ENCODE measurements at regions not wholly inside any gene's neighbourhood (a gene's known extent, or its start where the extent isn't known, plus 50 kb on each side); places are given as distances from the start of the nearest gene placed in this dataset.
A peak's percentile ranks its signal among the peaks of the same experiment; 100 is the strongest.

DNA sequence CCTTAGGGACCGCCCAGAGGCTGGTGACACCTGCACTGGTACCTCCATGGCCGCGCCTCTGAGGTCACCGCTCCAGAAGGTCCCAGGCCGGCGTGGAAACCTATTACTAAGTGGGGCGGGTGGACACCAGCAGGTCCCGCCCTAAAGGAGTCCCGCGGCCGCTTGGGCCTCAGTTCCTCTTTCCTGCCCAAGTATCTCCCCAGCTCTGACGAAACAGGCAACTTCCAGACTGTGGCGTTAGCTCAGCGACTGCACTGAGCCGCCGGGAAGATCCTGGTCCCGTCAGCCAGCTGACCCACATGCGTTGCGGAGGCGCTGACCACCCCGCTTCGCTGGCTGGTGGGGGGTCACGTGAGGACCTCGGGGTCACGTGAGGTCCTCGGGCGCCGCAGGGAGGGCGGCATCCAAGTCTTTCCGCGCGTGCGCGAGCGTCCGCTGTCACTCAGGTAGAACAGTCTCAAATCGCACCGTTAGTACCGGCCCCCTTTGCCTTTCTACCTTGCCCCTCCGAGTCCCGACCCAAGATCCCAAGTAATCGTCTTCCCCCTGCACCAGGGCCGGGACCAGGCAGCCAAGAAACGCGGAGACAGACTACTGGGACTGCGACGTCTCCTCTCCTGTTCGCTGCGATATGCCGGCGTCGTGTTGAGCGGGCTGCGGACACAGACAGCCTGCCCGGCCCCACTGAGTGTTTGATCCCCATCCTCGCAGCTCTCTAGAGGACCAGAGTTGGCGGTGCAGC, 53.7 kb upstream of the KDM4C start:
- H3K4me1 ChIP-seq: peaks cover 0 to 13% (median 5%) of the 10 kb centered on the region in 12 donors
- no peaks in the 10 kb centered on the region for H3K27me3 ChIP-seq
- DNase-seq (peak; percentile 78 to 95 (median 88)), ATAC-seq (peak; percentile 85 to 98 (median 97))
- H3K4me3 ChIP-seq: peak overlapping the region; percentile 55 to 83 (median 63)
- intact Hi-C loops (cut with DNase I): loop anchor here in 3 of 10 donors (1.0 to 10.0 kb wide), 3 partner anchors 23 to 53 kb away; partner anchors contain the start of gene KDM4C (in 3 of the 3)
- H3K36me3 ChIP-seq: no peaks in the 10 kb centered on the region
- H3K9me3 ChIP-seq: peaks cover 0 to 7% (median 0%) of the 10 kb centered on the region in 12 donors
- H3K27ac ChIP-seq: peak overlapping the region; percentile 19 to 90 (median 70)
- WGBS, 4 donors: 0 to 2% (median 1%) methylated on average over 36 to 57 of the region's 57 CpGs
- peak in 1 of 2 donors; percentile 53 for TF ChIP-seq POLR2A (IDR thresholded peaks at IDR 0.05)
- TF ChIP-seq, protein P1, sequence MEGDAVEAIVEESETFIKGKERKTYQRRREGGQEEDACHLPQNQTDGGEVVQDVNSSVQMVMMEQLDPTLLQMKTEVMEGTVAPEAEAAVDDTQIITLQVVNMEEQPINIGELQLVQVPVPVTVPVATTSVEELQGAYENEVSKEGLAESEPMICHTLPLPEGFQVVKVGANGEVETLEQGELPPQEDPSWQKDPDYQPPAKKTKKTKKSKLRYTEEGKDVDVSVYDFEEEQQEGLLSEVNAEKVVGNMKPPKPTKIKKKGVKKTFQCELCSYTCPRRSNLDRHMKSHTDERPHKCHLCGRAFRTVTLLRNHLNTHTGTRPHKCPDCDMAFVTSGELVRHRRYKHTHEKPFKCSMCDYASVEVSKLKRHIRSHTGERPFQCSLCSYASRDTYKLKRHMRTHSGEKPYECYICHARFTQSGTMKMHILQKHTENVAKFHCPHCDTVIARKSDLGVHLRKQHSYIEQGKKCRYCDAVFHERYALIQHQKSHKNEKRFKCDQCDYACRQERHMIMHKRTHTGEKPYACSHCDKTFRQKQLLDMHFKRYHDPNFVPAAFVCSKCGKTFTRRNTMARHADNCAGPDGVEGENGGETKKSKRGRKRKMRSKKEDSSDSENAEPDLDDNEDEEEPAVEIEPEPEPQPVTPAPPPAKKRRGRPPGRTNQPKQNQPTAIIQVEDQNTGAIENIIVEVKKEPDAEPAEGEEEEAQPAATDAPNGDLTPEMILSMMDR (IDR thresholded peaks at IDR 0.05): no peak

DNA sequence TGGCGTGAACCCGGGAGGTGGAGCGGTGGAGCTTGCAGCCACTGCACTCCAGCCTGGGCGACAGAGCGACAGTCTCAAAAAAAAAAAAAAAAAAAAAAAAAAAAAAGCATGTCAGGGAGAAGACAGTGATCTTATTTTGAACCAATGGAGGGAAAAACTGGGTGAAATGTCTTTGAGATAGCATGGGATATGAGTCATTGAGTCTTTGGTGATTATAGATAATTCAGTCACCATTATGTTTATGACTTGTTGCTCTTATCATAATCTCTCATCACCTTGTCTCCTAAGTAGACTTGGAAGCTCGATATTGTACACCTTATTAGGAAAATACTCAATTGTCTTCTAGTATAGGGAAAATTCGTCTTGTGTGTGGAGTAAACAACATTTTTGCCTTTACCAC, 55.1 kb upstream of the KDM4C start:
- DNase-seq: no peak
- intact Hi-C loops (cut with DNase I): loop anchor here in 2 of 10 donors (10.0 kb wide), 1 partner anchor 52 kb away; the partner anchor contains the start of gene KDM4C (in 2 of the 2)
- no peak for ATAC-seq
- Histone ChIP-seq H3K36me3 (no peaks in the 10 kb centered on the region), H3K4me1 (peaks cover 0 to 13% (median 5%) of the 10 kb centered on the region in 12 donors), H3K9me3 (no peaks in the 10 kb centered on the region), H3K4me3 (no peak overlapping the region), H3K27ac (no peak overlapping the region), H3K27me3 (no peaks in the 10 kb centered on the region)
- 90 to 95% (median 92%) methylated on average over 7 of the region's 7 CpGs for WGBS, 4 donors
- TF ChIP-seq POLR2A (IDR thresholded peaks at IDR 0.05): no peak
- TF ChIP-seq, protein P1 (IDR thresholded peaks at IDR 0.05): no peak

DNA sequence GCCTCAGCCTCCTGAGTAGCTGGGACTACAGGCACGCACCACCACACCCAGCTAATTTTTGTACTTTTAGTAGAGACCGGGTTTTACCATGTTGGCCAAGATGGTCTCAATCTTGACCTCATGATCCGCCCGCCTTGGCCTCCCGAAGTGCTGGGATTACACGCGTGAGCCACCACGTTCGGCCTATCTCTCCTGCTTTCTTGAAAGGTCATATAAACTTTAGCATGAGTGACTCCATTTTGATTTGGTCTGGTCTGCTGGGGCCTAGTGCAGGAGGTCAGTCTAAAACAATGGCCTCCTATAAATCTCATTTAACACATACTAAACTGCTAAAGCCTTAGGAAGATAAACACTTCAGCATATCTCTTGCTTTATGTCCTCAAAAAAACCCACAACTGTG, 50.6 kb upstream of the GLDC start:
- 88 to 98% (median 93%) methylated on average over 9 of the region's 9 CpGs for WGBS, 4 donors
- Histone ChIP-seq H3K9me3 (no peaks in the 10 kb centered on the region), H3K4me3 (no peak overlapping the region), H3K4me1 (no peaks in the 10 kb centered on the region), H3K36me3 (no peaks in the 10 kb centered on the region), H3K27ac (no peak overlapping the region), H3K27me3 (no peaks in the 10 kb centered on the region)
- intact Hi-C loops (cut with DNase I): no loop called here
- no peak for TF ChIP-seq POLR2A (IDR thresholded peaks at IDR 0.05)
- TF ChIP-seq, protein P1 (IDR thresholded peaks at IDR 0.05): no peak
- ATAC-seq: no peak
- no peak for DNase-seq

- DNase-seq: no peak
- intact Hi-C loops (cut with DNase I): no loop called here
- WGBS, 4 donors: 88 to 90% (median 89%) methylated on average over 7 of the region's 7 CpGs
- no peak overlapping the region for H3K27ac ChIP-seq
- H3K36me3 ChIP-seq: no peaks in the 10 kb centered on the region
- no peak for ATAC-seq
- TF ChIP-seq, protein P1 (IDR thresholded peaks at IDR 0.05): no peak
- TF ChIP-seq POLR2A (IDR thresholded peaks at IDR 0.05): no peak
- no peaks in the 10 kb centered on the region for H3K9me3 ChIP-seq
- no peak overlapping the region for H3K4me3 ChIP-seq
- no peaks in the 10 kb centered on the region for H3K27me3 ChIP-seq
- H3K4me1 ChIP-seq: no peaks in the 10 kb centered on the region
These were observed 49.7 kb upstream of the GLDC start for GRCh38 chr9:6695121-6695814.

All from heart left ventricle (tissue), 16 donors.